Natural killer cell (primary cell): ENCODE measurements at regions not wholly inside any gene's neighbourhood (a gene's known extent, or its start where the extent isn't known, plus 50 kb on each side); places are given as distances from the start of the nearest gene placed in this dataset.

Experiments used
- ATAC-seq, 3 donors: fragments of 150-1000 bp in 2 of 3; fragments of 200-7000 bp in 1 of 3; cut with Tn5 transposase; 1 replicate in 1 of 3; 2 replicates in 2 of 3; pipeline ENCODE4 v1.10.0; 2021; ENCODE audit warnings: mild to moderate bottlenecking in 2 of 3, moderate library complexity in 2 of 3
- DNase-seq, 2 donors: peaks; one replicate each; pipeline versions ENCODE4 v3.0.0 to v3.0.0-alpha.2; 2013 to 2021; ENCODE audit warnings: mixed read lengths in 1 of 2
- H3K27ac ChIP-seq: one replicate; pipeline ENCODE4 v1.5.1; 2013; ENCODE audit warnings: mild to moderate bottlenecking, low read length
- H3K27me3 ChIP-seq: one replicate; pipeline ENCODE4 v1.6.1; 2013; ENCODE audit warnings: low read length; ENCODE audit not compliant: control insufficient read depth, insufficient read depth
- H3K36me3 ChIP-seq: one replicate; pipeline ENCODE4 v1.6.1; 2013; ENCODE audit warnings: low read length; ENCODE audit not compliant: control insufficient read depth, insufficient read depth
- H3K4me1 ChIP-seq: one replicate; pipeline ENCODE4 v1.6.1; 2013; ENCODE audit warnings: low read length; ENCODE audit not compliant: control insufficient read depth, insufficient read depth
- H3K4me3 ChIP-seq: one replicate; pipeline ENCODE4 v1.5.1; 2013; ENCODE audit warnings: low read length
- H3K9me3 ChIP-seq: one replicate; pipeline ENCODE4 v1.6.1; 2013; ENCODE audit warnings: low read length; ENCODE audit not compliant: control insufficient read depth, insufficient read depth
- H3K27ac Mint-ChIP-seq, 2 donors: one replicate each; pipeline ENCODE4 v1.8.0; 2022; ENCODE audit warnings: mild to moderate bottlenecking in 2 of 2, mixed read lengths in 2 of 2, moderate library complexity in 1 of 2
- H3K27me3 Mint-ChIP-seq, 2 donors: one replicate each; pipeline ENCODE4 v1.8.0; 2022; ENCODE audit warnings: low read depth in 2 of 2, mixed read lengths in 2 of 2
- H3K36me3 Mint-ChIP-seq: one replicate; pipeline ENCODE4 v1.8.0; 2022; ENCODE audit warnings: mixed read lengths
- H3K4me1 Mint-ChIP-seq, 2 donors: one replicate each; pipeline ENCODE4 v1.8.0; 2022; ENCODE audit warnings: mixed read lengths in 2 of 2
- H3K4me3 Mint-ChIP-seq: one replicate; pipeline ENCODE4 v1.8.0; 2022; ENCODE audit warnings: mild to moderate bottlenecking, moderate library complexity, mixed read lengths
- H3K9me3 Mint-ChIP-seq, 2 donors: one replicate each; pipeline ENCODE4 v1.8.0; 2022; ENCODE audit warnings: mixed read lengths in 2 of 2
- WGBS: methylation state at CpG from one replicate; pipeline ENCODE4 v1.1.7; 2013; ENCODE audit warnings: missing lambda C conversion rate; ENCODE audit not compliant: insufficient coverage; 5-methylcytosine and 5-hydroxymethylcytosine counted together
- intact Hi-C: fragments of 100-400 bp; cut with micrococcal nuclease; formaldehyde crosslinking; loops from one replicate; pipeline ENCODE4 v1.14.2; 2022
- TF ChIP-seq, protein P1 (sequence below): fragments of 200-600 bp; IDR thresholded peaks from one replicate; pipeline ENCODE4 v1.8.0; 2022; ENCODE audit warnings: antibody characterized with exemption

DNA sequence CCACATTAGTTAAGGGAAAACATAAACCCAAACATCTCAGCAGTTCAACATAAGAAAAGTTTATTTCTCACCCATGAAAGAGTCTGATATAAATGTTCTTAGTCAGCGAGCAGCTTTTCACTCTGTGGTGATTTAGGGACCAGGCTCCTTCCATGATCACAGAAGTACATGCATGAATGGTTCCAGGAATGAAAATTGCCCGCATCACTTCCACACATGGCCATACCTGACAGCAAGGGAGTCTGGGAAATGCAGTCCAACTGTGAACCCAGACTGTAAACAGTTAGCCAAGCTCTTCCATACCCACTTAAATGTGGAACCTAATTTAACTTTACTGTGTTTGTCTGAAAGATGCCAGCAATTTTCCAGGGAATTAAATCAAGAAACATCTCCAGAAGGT, 353.9 kb downstream of the HACE1 start:
- DNase-seq: no peak
- no peaks in the 10 kb centered on the region for H3K27me3 ChIP-seq
- intact Hi-C loops: no loop called here
- no peak for ATAC-seq
- Mint-ChIP-seq H3K36me3 (no peaks in the 10 kb centered on the region), H3K27ac (no peak overlapping the region), H3K4me3 (no peak overlapping the region), H3K9me3 (peaks cover 3 to 6% of the 10 kb centered on the region in 2 donors), H3K4me1 (no peaks in the 10 kb centered on the region), H3K27me3 (no peaks in the 10 kb centered on the region)
- H3K4me1 ChIP-seq: no peaks in the 10 kb centered on the region
- H3K27ac ChIP-seq: no peak overlapping the region
- H3K36me3 ChIP-seq: no peaks in the 10 kb centered on the region
- H3K9me3 ChIP-seq: no peaks in the 10 kb centered on the region
- WGBS: 82% methylated on average over 2 of the region's 2 CpGs
- TF ChIP-seq, protein P1, sequence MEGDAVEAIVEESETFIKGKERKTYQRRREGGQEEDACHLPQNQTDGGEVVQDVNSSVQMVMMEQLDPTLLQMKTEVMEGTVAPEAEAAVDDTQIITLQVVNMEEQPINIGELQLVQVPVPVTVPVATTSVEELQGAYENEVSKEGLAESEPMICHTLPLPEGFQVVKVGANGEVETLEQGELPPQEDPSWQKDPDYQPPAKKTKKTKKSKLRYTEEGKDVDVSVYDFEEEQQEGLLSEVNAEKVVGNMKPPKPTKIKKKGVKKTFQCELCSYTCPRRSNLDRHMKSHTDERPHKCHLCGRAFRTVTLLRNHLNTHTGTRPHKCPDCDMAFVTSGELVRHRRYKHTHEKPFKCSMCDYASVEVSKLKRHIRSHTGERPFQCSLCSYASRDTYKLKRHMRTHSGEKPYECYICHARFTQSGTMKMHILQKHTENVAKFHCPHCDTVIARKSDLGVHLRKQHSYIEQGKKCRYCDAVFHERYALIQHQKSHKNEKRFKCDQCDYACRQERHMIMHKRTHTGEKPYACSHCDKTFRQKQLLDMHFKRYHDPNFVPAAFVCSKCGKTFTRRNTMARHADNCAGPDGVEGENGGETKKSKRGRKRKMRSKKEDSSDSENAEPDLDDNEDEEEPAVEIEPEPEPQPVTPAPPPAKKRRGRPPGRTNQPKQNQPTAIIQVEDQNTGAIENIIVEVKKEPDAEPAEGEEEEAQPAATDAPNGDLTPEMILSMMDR: no peak
- H3K4me3 ChIP-seq: no peak overlapping the region

DNA sequence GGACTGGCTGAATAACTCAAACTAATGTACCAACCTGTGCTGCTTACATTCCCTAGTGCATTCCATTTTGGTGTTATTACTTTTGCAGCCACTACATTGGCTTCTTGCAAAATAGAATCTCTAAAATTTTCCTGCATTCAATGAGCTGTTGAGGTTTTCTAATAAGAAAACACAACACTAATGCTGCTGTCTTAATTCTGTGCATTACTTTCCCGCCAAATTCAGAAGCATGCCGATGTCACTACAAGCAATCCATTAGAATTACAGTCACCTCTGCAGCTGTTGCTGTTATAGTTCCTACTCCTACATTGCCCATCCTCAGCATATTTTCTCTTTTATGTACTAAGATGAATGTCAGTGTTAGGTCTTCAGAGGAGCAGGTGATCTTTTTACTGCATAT, 359.5 kb downstream of the HACE1 start:
- no peaks in the 10 kb centered on the region for H3K36me3 ChIP-seq
- no peaks in the 10 kb centered on the region for H3K4me1 ChIP-seq
- H3K27ac ChIP-seq: no peak overlapping the region
- WGBS: 93% methylated on average over 2 of the region's 2 CpGs
- no peaks in the 10 kb centered on the region for H3K9me3 ChIP-seq
- no peaks in the 10 kb centered on the region for H3K4me1 Mint-ChIP-seq
- H3K36me3 Mint-ChIP-seq: no peaks in the 10 kb centered on the region
- H3K4me3 Mint-ChIP-seq: no peak overlapping the region
- peaks cover 5 to 6% of the 10 kb centered on the region in 2 donors for H3K9me3 Mint-ChIP-seq
- DNase-seq (no peak), ATAC-seq (no peak)
- intact Hi-C loops: no loop called here
- H3K27me3 ChIP-seq: no peaks in the 10 kb centered on the region
- no peak overlapping the region for H3K4me3 ChIP-seq
- no peaks in the 10 kb centered on the region for H3K27me3 Mint-ChIP-seq
- H3K27ac Mint-ChIP-seq: no peak overlapping the region
- TF ChIP-seq, protein P1: no peak

DNA sequence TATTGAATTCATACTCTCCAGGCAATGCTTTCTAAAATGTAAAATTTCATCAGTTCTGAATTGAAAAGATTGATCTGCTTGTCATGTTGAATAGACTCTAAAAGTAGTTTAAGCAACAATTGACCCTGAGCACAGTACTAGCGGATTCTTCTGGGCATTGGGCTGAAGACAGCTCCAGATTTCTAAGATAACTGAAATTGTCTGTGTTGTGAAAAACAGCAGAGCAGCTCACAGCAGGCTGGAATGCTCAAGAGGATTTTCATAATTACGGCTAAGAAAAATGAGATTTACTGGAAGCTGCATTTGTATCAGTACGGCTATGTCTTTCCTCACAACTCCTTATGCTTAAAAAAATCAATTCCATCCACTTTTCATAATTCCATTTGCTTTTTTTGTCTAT, 373.7 kb downstream of the HACE1 start:
- H3K27ac ChIP-seq: no peak overlapping the region
- H3K4me3 ChIP-seq: no peak overlapping the region
- Mint-ChIP-seq H3K4me1 (no peaks in the 10 kb centered on the region), H3K9me3 (no peaks in the 10 kb centered on the region), H3K4me3 (no peak overlapping the region), H3K27me3 (no peaks in the 10 kb centered on the region), H3K27ac (no peak overlapping the region), H3K36me3 (no peaks in the 10 kb centered on the region)
- H3K27me3 ChIP-seq: no peaks in the 10 kb centered on the region
- TF ChIP-seq, protein P1: no peak
- ATAC-seq (no peak), DNase-seq (no peak)
- WGBS: 86% methylated on average over 3 of the region's 3 CpGs
- no peaks in the 10 kb centered on the region for H3K36me3 ChIP-seq
- no peaks in the 10 kb centered on the region for H3K4me1 ChIP-seq
- intact Hi-C loops: no loop called here
- no peaks in the 10 kb centered on the region for H3K9me3 ChIP-seq

DNA sequence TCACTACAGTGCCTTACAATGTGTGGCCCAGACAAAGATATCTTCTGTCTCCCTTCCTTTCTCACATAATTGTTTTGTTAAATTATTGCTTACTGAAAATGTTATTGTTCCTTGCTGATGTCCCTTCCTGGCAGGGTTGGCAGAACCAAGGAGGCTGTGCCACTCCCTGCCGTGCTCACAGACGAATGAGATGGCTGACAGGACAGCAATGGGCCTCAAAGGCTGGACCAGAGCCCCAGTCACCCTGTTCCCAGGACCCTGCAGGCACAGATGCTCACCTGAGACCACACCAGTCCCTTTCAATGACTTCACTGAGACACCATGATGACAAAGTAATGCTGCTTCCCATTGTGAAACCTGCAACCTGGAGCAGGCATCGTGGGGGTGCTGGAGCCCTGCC, 375.1 kb downstream of the HACE1 start:
- TF ChIP-seq, protein P1: no peak
- Histone ChIP-seq H3K27ac (no peak overlapping the region), H3K9me3 (no peaks in the 10 kb centered on the region), H3K4me3 (no peak overlapping the region), H3K36me3 (no peaks in the 10 kb centered on the region), H3K4me1 (no peaks in the 10 kb centered on the region), H3K27me3 (no peaks in the 10 kb centered on the region)
- Mint-ChIP-seq H3K9me3 (no peaks in the 10 kb centered on the region), H3K36me3 (no peaks in the 10 kb centered on the region), H3K27ac (no peak overlapping the region), H3K4me3 (no peak overlapping the region), H3K27me3 (no peaks in the 10 kb centered on the region), H3K4me1 (no peaks in the 10 kb centered on the region)
- 72% methylated on average over 3 of the region's 3 CpGs for WGBS
- ATAC-seq: no peak
- DNase-seq: no peak
- intact Hi-C loops: no loop called here
